Bronchial epithelial cell (primary cell): ENCODE measurements at regions not wholly inside any gene's neighbourhood (a gene's known extent, or its start where the extent isn't known, plus 50 kb on each side); places are given as distances from the start of the nearest gene placed in this dataset.
"Not testable (repeated sequence)": the region's sequence is repeated elsewhere in the genome, so short reads cannot be mapped to it uniquely, and the experiment has no call there.

ENCODE experiments used
- DNase-seq: peaks from one replicate; pipeline ENCODE4 v3.0.0-alpha.2; 2010; ENCODE audit warnings: low read depth
- FAIRE-seq: peaks from 2 replicates; lab custom pipeline; 2011; peaks lifted over from hg19 to GRCh38; lab: Jason Lieb, UNC
- H3K27me3 ChIP-seq: 2 replicates; pipeline ENCODE4 v1.5.1; 2011; ENCODE audit warnings: low read length; ENCODE audit not compliant: control insufficient read depth, insufficient read depth
- H3K36me3 ChIP-seq: 2 replicates; pipeline ENCODE4 v1.5.1; 2011; ENCODE audit warnings: low read length; ENCODE audit not compliant: control insufficient read depth, insufficient read depth
- H3K4me3 ChIP-seq: 2 replicates; pipeline ENCODE4 v1.5.1; 2011; ENCODE audit warnings: mild to moderate bottlenecking, low read depth, low read length, control low read depth
- TF ChIP-seq, protein P1 (sequence below): IDR thresholded peaks from 2 replicates; pipeline ENCODE4 v1.5.1; 2011; ENCODE audit warnings: mild to moderate bottlenecking, moderate library complexity, low read length, control low read depth, inconsistent platforms; ENCODE audit not compliant: insufficient read depth, severe bottlenecking

DNA sequence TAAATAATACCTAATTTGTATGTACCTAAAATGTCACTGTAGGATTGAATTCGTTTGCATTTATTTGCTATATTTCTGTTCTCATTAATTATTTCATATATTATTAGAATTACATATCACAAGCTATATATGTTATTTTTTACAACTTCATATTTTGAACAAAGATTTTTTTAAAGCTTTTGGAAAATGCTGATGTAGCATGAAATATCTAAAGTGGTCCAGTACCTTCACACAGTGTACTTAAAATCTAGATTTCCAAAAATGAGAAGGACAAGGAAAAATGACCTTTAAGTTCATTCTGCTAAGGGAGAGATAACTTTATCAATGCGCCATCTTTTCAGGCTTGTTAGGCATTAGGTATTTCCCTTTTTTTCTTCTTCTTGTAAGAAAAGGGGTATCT is 71.8 kb downstream of the LARP7 start:
- FAIRE-seq (no peak), DNase-seq (no peak)
- peaks cover 17% of the 10 kb centered on the region for H3K27me3 ChIP-seq
- H3K4me3 ChIP-seq, result no peak overlapping the region
- no peaks in the 10 kb centered on the region for H3K36me3 ChIP-seq
- TF ChIP-seq, protein P1, sequence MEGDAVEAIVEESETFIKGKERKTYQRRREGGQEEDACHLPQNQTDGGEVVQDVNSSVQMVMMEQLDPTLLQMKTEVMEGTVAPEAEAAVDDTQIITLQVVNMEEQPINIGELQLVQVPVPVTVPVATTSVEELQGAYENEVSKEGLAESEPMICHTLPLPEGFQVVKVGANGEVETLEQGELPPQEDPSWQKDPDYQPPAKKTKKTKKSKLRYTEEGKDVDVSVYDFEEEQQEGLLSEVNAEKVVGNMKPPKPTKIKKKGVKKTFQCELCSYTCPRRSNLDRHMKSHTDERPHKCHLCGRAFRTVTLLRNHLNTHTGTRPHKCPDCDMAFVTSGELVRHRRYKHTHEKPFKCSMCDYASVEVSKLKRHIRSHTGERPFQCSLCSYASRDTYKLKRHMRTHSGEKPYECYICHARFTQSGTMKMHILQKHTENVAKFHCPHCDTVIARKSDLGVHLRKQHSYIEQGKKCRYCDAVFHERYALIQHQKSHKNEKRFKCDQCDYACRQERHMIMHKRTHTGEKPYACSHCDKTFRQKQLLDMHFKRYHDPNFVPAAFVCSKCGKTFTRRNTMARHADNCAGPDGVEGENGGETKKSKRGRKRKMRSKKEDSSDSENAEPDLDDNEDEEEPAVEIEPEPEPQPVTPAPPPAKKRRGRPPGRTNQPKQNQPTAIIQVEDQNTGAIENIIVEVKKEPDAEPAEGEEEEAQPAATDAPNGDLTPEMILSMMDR, result no peak

DNA sequence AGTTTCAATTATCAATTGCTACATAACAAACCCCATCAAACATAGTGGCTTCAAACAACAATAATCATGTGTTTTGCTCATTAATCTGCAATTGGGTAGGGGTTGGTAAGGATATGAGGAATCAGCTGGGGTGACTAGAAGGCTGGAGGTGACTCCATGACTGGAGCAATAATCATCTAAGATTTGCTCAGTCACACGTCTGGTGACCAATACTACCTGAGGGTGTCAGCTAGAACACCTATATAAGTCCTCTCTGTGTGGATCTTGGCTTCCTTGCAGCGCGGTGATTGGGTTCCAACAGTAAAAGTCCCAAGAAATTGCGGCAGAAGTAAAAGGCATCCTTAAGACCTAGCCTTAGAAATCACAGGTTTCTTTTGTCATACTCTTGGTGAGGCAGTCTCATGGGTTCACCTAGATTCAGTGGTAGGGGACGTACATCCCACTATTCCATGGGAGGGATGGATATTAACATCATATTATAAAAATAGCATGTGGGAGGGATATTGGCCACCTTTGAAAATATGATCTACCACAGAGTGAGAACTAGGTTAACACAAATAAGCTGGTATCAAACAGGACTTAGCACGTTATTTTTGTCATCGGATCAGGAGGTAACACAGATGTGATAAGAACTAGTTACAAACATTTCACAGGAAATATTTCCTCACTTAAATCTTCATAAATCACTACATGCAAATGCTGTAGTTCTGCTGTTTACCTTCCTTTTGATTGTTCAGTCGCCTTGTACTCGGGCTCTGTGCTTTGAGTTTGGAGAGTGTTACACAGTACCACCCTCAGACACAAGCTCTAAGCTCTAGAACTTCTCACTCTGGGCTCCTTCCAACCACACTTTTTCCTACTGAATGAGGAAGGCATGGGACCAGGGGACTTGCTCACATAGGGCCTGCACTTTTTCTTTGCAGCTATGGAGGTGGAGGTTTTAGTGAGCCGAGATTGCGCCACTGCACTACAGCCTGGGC is 78.3 kb downstream of the LARP7 start:
- FAIRE-seq (no peak), DNase-seq (no peak)
- Histone ChIP-seq H3K4me3 (no peak overlapping the region), H3K36me3 (no peaks in the 10 kb centered on the region), H3K27me3 (no peaks in the 10 kb centered on the region)
- TF ChIP-seq, protein P1, result no peak

DNA sequence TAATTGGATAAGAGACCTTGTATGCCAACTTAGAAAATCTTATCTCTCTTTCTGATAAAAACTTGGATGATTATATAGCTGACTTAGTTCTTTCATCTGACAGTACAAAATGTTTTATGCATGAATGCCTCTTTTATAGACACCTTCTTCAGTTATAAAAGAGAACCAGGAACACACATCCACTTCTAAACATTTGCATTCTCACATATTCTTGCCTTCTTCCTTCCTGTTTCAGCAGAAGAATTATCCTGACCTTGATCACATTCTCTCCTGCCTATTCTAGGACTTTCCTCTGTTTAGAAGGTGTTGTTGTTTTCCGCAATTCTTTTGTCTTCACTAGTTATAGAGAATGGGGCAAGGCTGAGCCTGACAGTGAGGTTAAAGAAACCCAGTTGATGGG is 80.9 kb downstream of the LARP7 start:
- no peak for DNase-seq
- Histone ChIP-seq H3K27me3 (no peaks in the 10 kb centered on the region), H3K4me3 (no peak overlapping the region), H3K36me3 (no peaks in the 10 kb centered on the region)
- no peak for FAIRE-seq
- TF ChIP-seq, protein P1, result no peak

DNA sequence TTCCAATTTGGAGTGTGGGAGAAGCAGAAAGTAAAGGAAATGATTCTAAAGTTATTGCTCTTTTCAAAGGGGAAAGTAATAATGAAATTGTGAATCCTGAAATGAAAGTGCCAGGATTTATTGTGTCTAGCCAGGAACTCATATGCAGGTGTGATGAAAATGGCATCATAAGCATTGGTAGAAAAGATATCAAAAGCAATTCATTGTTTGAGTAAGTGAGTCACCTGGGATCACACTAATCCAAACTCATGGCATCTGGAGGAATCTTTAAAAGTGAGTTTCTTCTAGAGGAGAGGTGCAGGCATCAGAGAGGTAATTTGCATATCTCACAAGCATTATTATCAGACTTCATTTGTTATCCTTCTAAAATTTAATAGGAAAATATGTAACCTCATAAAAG is 84.7 kb downstream of the LARP7 start:
- H3K36me3 ChIP-seq, result no peaks in the 10 kb centered on the region

DNA sequence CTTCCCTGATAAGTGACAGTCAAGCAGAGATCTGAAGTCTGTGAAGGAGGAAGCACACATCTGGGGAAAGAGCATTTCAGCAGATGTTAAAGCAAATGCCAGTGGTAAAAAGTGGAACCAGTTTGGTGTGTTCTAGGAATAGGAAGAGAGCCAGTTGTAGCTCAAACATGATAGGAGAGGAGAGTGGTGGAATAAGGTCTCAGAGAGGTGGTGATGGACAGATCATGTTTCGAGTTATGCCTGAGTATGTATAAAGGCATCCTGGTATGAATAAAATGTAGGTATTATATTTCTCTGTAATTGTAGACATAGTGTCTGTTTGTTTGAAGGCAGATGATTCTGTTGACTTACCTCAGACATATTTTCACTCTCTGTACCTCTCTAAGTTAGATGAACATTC is 89.1 kb downstream of the LARP7 start:
- TF ChIP-seq, protein P1, result no peak
- no peaks in the 10 kb centered on the region for H3K27me3 ChIP-seq
- H3K36me3 ChIP-seq, result no peaks in the 10 kb centered on the region
- FAIRE-seq (no peak), DNase-seq (peak; percentile 17)
- no peak overlapping the region for H3K4me3 ChIP-seq

More for the DNA sequence above, 84.7 kb downstream of the LARP7 start:
- TF ChIP-seq, protein P1, result no peak
- DNase-seq (peak; percentile 37), FAIRE-seq (no peak)
- no peak overlapping the region for H3K4me3 ChIP-seq
- H3K27me3 ChIP-seq, result no peaks in the 10 kb centered on the region

DNA sequence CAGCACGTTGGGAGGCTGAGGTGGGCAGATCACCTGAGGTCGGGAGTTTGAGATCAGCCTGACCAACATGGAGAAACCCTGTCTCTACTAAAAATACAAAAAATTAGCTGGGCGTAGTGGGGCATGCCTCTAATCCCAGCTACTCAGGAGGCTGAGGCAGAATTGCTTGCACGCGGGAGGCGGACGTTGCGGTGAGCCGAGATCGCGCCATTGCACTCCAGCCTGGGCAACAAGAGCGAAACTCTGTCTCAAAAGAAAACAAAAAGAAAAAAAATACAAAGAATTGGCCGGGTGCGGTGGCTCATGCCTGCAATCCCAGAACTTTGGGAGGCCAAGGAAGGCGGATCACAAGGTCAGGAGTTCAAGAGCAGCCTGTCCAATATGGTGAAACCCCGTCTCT is 90.8 kb downstream of the LARP7 start:
- DNase-seq, H3K4me3 ChIP-seq, FAIRE-seq, H3K36me3 ChIP-seq, H3K27me3 ChIP-seq: not testable (repeated sequence)
